Limb (tissue), 2 donors: ENCODE measurements at regions not wholly inside any gene's neighbourhood (a gene's known extent, or its start where the extent isn't known, plus 50 kb on each side); places are given as distances from the start of the nearest gene placed in this dataset.
"Not testable (repeated sequence)": the region's sequence is repeated elsewhere in the genome, so short reads cannot be mapped to it uniquely, and the experiment has no call there.

Source experiments
- DNase-seq, 2 donors: peaks; one replicate each; pipeline ENCODE4 v3.0.0-alpha.2; 2016; ENCODE audit errors: extremely low spot score in 2 of 2

DNA sequence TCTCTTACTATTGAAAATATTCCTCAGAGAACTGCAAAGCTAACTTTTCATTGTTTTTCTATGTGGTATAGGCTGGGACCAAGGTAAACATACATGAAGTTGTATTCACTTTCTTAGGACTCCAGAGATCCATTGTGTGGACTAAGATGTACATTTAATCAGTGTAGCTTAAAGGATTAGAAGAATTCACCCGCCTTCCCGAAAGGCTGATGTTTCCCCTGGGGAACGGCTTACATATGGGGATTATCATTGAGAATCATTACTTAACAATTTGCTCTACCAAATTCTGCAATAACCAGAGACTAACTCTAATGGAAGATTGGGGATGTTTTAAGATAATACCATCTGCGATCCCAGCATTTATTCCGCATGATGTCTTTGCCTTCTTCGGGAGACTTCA lies 257.1 kb upstream of the KIAA1217 start:
- DNase-seq: no peak

GRCh38 chr10:23955456-23956225 lies 253.3 kb upstream of the KIAA1217 start:
- DNase-seq: no peak

GRCh38 chr10:23965123-23965522 lies 243.8 kb upstream of the KIAA1217 start:
- DNase-seq: no peak

DNA sequence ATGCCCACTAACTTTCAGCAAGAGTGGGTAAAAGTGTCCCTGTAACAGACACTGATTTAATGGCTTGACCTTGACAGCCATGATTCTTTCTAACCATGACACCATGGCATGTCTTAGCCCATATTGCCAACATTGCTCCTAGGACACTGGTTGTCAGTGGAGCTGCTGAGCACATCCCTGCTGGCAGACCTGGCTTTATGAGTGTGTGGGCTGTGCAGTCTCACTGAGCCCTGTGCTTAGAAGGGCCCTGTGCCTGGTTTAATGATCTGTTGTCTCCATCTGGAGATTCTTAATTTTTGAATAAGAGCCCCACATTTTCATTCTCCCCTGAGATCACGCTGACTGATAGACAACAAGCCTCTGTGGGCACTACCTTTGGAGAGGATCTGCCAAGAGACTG lies 243.1 kb upstream of the KIAA1217 start:
- no peak for DNase-seq

DNA sequence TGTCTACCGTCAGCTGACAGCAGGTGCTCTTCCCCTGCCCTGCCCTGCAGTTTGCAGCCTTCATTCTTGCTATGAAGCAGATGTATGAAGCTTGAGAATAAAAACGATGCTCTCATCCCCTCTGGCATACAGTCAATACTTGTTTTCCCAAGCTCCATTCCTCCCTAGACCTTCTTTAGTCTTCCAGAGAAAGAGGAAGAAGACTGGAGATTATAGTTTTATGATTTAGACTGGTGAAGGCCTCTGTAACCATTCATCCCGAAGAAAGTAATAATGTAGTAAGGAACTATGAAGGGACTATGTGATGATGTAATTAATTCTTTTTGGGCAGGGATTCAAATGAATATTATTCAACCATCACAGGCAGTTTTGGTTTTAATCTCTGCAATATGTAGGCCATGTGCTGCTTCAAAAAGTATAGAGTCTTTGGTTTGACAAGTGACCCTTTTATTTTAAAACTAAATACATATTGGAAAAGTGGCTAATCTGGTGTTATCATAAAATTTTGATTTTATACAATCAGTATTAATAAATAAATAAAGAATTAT lies 242.4 kb upstream of the KIAA1217 start:
- no peak for DNase-seq

DNA sequence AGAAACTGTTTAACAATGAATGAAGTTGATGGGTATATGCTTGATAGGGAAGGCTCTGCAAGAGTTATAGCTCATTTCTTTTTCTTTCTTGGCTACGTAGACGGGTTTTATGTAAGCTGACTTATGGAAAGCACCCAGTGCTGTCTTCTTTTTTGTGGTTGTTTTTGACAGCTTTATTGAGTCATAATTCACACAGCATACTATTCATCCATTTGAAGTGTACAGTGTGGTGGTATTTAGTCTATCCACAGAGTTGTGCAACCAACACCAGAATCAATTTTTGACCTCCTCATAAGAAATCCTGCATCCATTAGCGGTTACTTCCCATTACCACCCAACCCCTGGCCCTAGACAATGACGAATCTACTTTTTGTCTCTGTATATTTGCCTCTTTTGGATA lies 240.6 kb upstream of the KIAA1217 start:
- no peak for DNase-seq

- DNase-seq: no peak
Measured at GRCh38 chr10:23974746-23975272, 234.1 kb upstream of the KIAA1217 start.

- DNase-seq: no peak
Measured at GRCh38 chr10:23975431-23975830, 233.5 kb upstream of the KIAA1217 start.

- DNase-seq: no peak
Measured at GRCh38 chr10:23976275-23976674, 232.7 kb upstream of the KIAA1217 start.

DNA sequence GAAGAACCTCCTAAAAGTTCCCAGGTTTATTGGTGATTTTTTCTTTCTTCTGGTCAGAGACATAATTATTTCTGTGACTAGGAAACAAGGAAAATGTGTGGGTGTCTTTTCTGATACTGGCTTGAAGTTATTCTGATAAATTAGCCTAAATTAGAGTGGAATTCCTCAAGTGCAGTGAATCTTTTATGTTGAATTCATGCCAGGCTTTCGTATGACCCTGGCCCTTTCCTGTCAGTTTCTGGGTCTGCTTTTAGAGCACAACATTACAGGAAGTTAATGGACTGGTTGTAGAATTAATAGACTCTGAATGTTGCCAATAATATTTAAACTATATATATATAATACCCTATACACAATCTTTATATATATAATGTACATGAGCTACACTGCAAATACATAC lies 230.6 kb upstream of the KIAA1217 start:
- no peak for DNase-seq

GRCh38 chr10:23980094-23980493 lies 228.8 kb upstream of the KIAA1217 start:
- no peak for DNase-seq

GRCh38 chr10:23981520-23982309 lies 227.2 kb upstream of the KIAA1217 start:
- peak in 1 of 2 donors; percentile 12 for DNase-seq

GRCh38 chr10:23984405-23984804 lies 224.5 kb upstream of the KIAA1217 start:
- DNase-seq: not testable (repeated sequence)

DNA sequence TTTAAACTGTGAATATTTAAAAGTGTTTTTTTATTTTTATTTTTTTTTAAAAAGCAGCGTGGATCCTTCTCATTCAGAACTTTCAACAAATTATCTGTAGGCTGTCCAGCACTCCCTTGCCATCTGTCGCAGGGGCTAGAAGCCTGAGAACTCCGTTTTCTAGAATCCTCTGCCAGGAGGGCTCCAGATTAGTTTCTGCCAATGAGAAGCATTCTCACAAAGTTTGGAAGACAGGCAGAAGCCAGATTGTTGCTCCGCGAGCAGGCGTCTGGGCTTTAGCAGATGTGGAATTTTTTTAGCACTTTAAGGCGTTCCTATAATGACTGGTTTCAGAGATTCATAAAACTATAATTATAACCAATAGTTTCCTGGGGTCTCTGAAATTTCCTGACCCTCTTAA lies 220.9 kb upstream of the KIAA1217 start:
- no peak for DNase-seq

GRCh38 chr10:23994459-23995046 lies 214.4 kb upstream of the KIAA1217 start:
- DNase-seq: peak; percentile 77 to 78

- DNase-seq: no peak
Measured at GRCh38 chr10:23999445-23999844, 209.5 kb upstream of the KIAA1217 start.

DNA sequence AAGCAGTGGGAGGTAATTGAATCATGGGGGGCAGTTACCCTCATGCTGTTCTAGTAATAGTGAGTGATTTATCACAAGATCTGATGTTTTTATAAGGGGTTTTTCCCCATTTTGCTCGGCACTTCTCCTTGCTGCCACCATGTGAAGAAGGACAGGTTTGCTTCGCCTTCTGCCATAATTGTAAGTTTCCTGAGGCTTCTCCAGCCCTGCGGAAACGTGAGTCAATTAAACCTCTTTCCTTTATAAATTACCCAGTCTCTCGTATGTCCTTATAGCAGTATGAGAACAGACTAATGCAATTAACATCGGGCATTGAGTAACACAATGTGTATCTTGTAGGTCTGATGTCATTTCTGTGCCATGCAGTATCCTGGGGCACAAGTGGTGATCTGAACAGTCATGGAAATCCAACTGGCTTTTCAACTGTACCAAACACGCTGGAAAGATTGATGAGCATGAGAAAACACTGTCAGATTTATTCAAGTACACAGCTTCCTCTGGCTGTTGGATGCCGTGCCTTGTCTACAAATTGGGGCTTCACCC lies 208.6 kb upstream of the KIAA1217 start:
- DNase-seq: no peak

DNA sequence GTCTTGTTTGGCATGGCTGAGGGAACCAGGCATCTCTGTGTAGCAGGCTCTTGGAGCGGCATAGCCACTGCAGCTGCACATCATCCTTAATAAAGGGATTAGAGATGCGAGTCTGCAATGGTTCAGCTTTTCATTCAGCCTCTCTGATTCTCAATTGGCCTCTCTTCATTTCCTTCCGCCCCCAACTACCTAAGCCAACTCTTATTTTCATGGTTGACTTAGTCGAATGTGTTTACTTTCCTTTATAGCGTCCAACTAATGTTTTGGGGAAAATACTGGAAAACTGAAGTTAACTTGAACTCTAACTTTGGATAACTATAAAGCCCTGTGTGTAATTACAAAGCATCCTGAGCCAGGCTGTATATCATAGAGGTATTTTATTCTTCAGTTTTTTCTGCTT lies 202.2 kb upstream of the KIAA1217 start:
- DNase-seq: no peak

DNA sequence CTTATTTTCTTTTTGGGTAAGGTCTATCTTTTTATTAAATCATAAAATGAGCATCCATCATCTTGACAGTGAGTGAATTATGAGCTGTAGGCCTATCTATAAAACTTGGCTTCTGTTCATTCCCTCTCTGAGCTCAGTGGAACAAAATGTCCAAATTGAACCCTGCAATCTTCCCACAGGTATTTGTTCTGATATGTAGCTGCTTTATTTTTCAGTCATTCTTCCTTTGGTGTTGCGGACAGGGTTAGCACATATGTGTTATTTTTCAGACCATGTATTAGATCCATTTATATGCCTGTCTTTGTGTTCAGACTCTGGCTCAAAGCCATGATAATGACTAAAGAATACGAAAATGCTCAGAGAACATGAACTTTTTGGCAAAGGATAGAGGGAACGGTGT lies 201.6 kb upstream of the KIAA1217 start:
- no peak for DNase-seq

DNA sequence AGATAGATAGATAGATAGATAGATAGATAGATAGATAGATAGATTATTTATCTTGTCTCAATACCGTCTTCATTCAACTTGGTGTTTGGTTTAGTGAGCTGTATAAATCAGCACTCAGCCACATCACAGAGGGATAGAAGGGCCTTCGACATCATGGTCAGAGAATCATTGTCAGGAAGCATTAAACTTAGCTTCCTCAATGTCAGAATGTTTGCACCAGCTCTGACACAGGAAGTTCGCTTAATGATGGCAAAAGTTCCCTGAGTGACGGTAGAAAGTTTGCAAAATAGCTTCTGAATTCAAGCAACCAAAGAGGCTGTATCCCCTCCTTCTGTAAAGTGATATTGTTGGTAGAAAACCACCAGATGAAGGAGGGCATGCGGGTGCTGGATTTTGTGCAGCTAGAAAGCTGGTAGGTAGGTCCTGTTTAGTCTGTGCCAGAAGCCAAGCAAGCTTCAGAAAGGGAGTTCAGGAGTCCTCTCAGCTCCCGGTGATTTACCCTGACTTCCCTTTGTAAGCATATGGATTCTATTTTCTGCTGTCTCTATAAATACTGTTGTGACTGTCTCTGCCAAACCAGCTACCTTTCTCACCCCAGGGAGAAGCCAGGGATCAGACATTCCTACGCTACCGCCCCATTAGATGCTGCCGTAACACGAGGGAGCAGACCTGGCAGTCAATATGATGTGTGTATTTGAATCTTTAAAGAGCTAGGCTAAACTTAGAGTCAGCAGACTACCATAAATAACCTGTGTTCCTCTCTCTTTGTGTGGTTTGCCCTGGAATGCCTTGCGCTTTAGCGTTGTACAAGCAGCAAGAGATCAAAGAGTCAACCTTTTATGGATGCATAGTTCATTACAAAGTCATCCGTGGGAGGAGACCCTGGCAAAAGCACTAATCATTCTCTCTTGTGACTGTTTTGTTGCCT lies 200.5 kb upstream of the KIAA1217 start:
- DNase-seq: peak; percentile 38 to 46

GRCh38 chr10:24009115-24009514 lies 199.8 kb upstream of the KIAA1217 start:
- no peak for DNase-seq
